Ishikawa (cell line): ENCODE measurements at regions not wholly inside any gene's neighbourhood (a gene's known extent, or its start where the extent isn't known, plus 50 kb on each side); places are given as distances from the start of the nearest gene placed in this dataset.

Experiments used
- CEBPB ChIP-seq: IDR thresholded peaks from 2 replicates; pipeline ENCODE4 v1.6.1; 2012
- EGR1 ChIP-seq: IDR thresholded peaks from 2 replicates; pipeline ENCODE4 v1.6.1; 2012
- EP300 ChIP-seq: IDR thresholded peaks from 2 replicates; pipeline ENCODE4 v1.6.1; 2012; ENCODE audit warnings: borderline replicate concordance
- RAD21 ChIP-seq: IDR thresholded peaks from 2 replicates; pipeline ENCODE4 v1.6.1; 2012; ENCODE audit warnings: low read depth
- TAF1 ChIP-seq: IDR thresholded peaks from 2 replicates; pipeline ENCODE4 v1.6.1; 2012; ENCODE audit warnings: low read depth, mild to moderate bottlenecking
- YY1 ChIP-seq: IDR thresholded peaks from 2 replicates; pipeline ENCODE4 v1.6.1; 2012; ENCODE audit warnings: low read depth
- ZBTB7A ChIP-seq: IDR thresholded peaks from 2 replicates; pipeline ENCODE4 v1.6.1; 2012; ENCODE audit warnings: low read depth
- TF ChIP-seq, protein P1 (sequence below): IDR thresholded peaks from 2 replicates; pipeline ENCODE4 v1.6.1; 2012
- TF ChIP-seq, protein P2 (sequence below): IDR thresholded peaks from 2 replicates; pipeline ENCODE4 v1.6.1; 2012; ENCODE audit warnings: low read depth, mild to moderate bottlenecking
- TF ChIP-seq, protein P3 (sequence below): IDR thresholded peaks from 2 replicates; pipeline ENCODE4 v1.6.1; 2012

DNA sequence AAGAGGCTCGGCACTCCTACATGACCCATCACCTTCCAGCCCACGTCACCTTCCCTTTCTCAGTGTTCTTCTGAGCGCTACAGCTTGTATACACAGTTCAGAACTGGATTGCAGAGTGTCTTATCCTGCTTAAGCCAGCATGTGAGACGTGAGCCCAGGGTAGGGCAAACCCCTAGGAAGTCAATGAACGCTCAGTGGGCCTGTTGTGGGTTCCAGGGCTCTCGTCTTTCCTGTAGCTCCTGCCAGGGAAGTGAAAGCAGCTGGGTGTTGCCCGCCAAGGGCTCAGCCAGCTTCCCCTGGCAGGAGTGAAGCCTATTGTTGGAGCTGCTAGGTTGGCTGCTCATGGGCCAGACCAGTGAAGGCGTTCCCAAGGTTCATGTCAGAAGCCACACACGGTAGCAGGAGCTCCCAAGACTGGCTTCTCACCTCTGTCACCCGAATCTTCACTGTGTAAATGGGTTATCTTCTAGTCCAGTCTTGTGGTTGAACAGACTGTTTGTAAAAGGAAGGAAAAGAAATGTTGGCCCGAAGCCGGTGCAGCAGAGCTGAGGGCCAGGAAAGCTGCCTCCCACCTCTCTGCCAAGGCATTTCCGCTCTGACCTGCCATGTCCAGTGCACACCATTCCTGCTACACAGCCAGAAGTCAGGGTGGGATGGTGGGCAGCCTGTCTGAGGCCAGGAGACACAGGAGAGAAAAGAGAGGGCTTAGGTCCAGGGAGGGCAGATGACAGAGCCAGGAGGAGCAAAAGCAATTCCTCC, 69.6 kb upstream of the RMDN2 start:
- TF ChIP-seq EP300 (no peak), RAD21 (no peak), CEBPB (no peak), ZBTB7A (no peak), YY1 (no peak), TAF1 (no peak), EGR1 (no peak)
- TF ChIP-seq, protein P1, sequence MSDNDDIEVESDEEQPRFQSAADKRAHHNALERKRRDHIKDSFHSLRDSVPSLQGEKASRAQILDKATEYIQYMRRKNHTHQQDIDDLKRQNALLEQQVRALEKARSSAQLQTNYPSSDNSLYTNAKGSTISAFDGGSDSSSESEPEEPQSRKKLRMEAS: no peak
- TF ChIP-seq, protein P2, sequence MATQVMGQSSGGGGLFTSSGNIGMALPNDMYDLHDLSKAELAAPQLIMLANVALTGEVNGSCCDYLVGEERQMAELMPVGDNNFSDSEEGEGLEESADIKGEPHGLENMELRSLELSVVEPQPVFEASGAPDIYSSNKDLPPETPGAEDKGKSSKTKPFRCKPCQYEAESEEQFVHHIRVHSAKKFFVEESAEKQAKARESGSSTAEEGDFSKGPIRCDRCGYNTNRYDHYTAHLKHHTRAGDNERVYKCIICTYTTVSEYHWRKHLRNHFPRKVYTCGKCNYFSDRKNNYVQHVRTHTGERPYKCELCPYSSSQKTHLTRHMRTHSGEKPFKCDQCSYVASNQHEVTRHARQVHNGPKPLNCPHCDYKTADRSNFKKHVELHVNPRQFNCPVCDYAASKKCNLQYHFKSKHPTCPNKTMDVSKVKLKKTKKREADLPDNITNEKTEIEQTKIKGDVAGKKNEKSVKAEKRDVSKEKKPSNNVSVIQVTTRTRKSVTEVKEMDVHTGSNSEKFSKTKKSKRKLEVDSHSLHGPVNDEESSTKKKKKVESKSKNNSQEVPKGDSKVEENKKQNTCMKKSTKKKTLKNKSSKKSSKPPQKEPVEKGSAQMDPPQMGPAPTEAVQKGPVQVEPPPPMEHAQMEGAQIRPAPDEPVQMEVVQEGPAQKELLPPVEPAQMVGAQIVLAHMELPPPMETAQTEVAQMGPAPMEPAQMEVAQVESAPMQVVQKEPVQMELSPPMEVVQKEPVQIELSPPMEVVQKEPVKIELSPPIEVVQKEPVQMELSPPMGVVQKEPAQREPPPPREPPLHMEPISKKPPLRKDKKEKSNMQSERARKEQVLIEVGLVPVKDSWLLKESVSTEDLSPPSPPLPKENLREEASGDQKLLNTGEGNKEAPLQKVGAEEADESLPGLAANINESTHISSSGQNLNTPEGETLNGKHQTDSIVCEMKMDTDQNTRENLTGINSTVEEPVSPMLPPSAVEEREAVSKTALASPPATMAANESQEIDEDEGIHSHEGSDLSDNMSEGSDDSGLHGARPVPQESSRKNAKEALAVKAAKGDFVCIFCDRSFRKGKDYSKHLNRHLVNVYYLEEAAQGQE: no peak
- TF ChIP-seq, protein P3, sequence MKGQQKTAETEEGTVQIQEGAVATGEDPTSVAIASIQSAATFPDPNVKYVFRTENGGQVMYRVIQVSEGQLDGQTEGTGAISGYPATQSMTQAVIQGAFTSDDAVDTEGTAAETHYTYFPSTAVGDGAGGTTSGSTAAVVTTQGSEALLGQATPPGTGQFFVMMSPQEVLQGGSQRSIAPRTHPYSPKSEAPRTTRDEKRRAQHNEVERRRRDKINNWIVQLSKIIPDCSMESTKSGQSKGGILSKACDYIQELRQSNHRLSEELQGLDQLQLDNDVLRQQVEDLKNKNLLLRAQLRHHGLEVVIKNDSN: no peak
